ENCODE measurements at regions not wholly inside any gene's neighbourhood (a gene's known extent, or its start where the extent isn't known, plus 50 kb on each side); places are given as distances from the start of the nearest gene placed in this dataset.

DNA sequence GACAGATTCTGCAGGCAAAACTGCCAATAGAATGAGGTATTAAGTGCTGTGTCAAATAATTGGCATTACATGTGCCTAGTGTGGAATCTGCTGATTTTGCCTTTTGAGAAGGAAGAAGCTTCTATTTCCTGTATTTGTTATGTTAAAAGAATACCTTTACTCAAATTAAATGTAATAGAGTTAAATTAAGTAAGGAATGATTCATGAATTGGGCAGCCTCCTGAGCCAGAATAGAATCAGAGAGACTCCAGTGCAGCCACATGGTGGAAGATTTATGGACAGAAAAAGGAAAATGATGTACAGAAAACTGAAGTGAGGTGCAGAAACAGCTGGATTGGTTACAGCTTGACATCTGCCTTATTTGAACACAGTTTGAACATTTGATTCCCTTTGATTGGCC is 464.4 kb upstream of the SEMA6A start:
- Histone ChIP-seq H3K27me3 (ENCODE audit: control insufficient read depth, low read length) (no peaks in the 10 kb centered on the region), H3K9me3 (ENCODE audit: control insufficient read depth, insufficient read depth, low read length) (no peaks in the 10 kb centered on the region), H3K27ac (ENCODE audit: low read depth, low read length) (no peak overlapping the region), H3K4me2 (ENCODE audit: low read length) (no peak overlapping the region), H3F3A (ENCODE audit: control insufficient read depth, insufficient read depth) (no peaks in the 10 kb centered on the region), H3K79me2 (ENCODE audit: control insufficient read depth, low read length) (no peaks in the 10 kb centered on the region), H3K9me2 (replicated peaks; ENCODE audit: control insufficient read depth, low read length) (no peaks in the 10 kb centered on the region), H4K20me1 (ENCODE audit: control insufficient read depth, insufficient read depth, low read depth, low read length) (no peaks in the 10 kb centered on the region), H3K36me3 (ENCODE audit: control insufficient read depth, low read length) (no peaks in the 10 kb centered on the region), H3K4me1 (ENCODE audit: control insufficient read depth, low read length) (no peaks in the 10 kb centered on the region), H3K4me3 (ENCODE audit: low read length) (no peak overlapping the region)
- TF ChIP-seq, protein P1, sequence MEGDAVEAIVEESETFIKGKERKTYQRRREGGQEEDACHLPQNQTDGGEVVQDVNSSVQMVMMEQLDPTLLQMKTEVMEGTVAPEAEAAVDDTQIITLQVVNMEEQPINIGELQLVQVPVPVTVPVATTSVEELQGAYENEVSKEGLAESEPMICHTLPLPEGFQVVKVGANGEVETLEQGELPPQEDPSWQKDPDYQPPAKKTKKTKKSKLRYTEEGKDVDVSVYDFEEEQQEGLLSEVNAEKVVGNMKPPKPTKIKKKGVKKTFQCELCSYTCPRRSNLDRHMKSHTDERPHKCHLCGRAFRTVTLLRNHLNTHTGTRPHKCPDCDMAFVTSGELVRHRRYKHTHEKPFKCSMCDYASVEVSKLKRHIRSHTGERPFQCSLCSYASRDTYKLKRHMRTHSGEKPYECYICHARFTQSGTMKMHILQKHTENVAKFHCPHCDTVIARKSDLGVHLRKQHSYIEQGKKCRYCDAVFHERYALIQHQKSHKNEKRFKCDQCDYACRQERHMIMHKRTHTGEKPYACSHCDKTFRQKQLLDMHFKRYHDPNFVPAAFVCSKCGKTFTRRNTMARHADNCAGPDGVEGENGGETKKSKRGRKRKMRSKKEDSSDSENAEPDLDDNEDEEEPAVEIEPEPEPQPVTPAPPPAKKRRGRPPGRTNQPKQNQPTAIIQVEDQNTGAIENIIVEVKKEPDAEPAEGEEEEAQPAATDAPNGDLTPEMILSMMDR (IDR thresholded peaks at IDR 0.05; ENCODE audit: low read depth, low read length, poor library complexity, severe bottlenecking) = no peak
- TF ChIP-seq EZH2phosphoT487 (IDR thresholded peaks at IDR 0.05; ENCODE audit: borderline replicate concordance, low read length) = no peak

DNA sequence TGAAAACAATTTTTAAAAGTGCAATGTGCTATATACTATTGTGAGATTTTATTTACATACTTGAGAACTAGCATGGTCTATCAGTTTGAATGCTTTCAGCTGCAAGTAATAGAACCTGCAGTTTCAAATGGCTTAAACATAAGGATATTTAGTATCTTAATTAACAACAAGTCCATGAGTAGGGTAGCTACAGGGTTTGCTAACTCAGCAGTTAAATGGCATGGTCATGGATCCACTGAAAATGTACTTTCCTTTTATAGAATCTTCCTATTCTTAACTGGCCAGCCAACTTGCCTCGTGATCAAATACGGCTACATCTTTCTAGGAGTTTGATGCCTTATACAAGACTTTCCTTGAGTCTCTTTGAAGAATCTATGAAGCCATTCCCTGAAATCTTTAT is 452.8 kb upstream of the SEMA6A start:
- Histone ChIP-seq H3K9me3 (ENCODE audit: control insufficient read depth, insufficient read depth, low read length) (no peaks in the 10 kb centered on the region), H3K9me2 (replicated peaks; ENCODE audit: control insufficient read depth, low read length) (no peaks in the 10 kb centered on the region), H3K4me1 (ENCODE audit: control insufficient read depth, low read length) (no peaks in the 10 kb centered on the region), H3K36me3 (ENCODE audit: control insufficient read depth, low read length) (no peaks in the 10 kb centered on the region), H3F3A (ENCODE audit: control insufficient read depth, insufficient read depth) (no peaks in the 10 kb centered on the region), H3K27ac (ENCODE audit: low read depth, low read length) (no peak overlapping the region), H4K20me1 (ENCODE audit: control insufficient read depth, insufficient read depth, low read depth, low read length) (no peaks in the 10 kb centered on the region), H3K27me3 (ENCODE audit: control insufficient read depth, low read length) (no peaks in the 10 kb centered on the region), H3K79me2 (ENCODE audit: control insufficient read depth, low read length) (no peaks in the 10 kb centered on the region), H3K4me2 (ENCODE audit: low read length) (no peak overlapping the region), H3K4me3 (ENCODE audit: low read length) (no peak overlapping the region)
- TF ChIP-seq, protein P1 (IDR thresholded peaks at IDR 0.05; ENCODE audit: low read depth, low read length, poor library complexity, severe bottlenecking) = no peak
- TF ChIP-seq EZH2phosphoT487 (IDR thresholded peaks at IDR 0.05; ENCODE audit: borderline replicate concordance, low read length) = no peak

GRCh38 chr5:117020999-117021398 is 446.4 kb upstream of the SEMA6A start:
- H3K4me1 ChIP-seq (ENCODE audit: control insufficient read depth, low read length) = no peaks in the 10 kb centered on the region
- H3K27me3 ChIP-seq (ENCODE audit: control insufficient read depth, low read length) = no peaks in the 10 kb centered on the region
- no peaks in the 10 kb centered on the region for H3K79me2 ChIP-seq (ENCODE audit: control insufficient read depth, low read length)
- H3K27ac ChIP-seq (ENCODE audit: low read depth, low read length) = no peak overlapping the region
- H3K4me3 ChIP-seq (ENCODE audit: low read length) = no peak overlapping the region
- H3F3A ChIP-seq (ENCODE audit: control insufficient read depth, insufficient read depth) = no peaks in the 10 kb centered on the region
- no peaks in the 10 kb centered on the region for H3K9me3 ChIP-seq (ENCODE audit: control insufficient read depth, insufficient read depth, low read length)
- no peak overlapping the region for H3K4me2 ChIP-seq (ENCODE audit: low read length)
- TF ChIP-seq, protein P1 (IDR thresholded peaks at IDR 0.05; ENCODE audit: low read depth, low read length, poor library complexity, severe bottlenecking) = no peak
- TF ChIP-seq EZH2phosphoT487 (IDR thresholded peaks at IDR 0.05; ENCODE audit: borderline replicate concordance, low read length) = no peak
- no peaks in the 10 kb centered on the region for H3K9me2 ChIP-seq (replicated peaks; ENCODE audit: control insufficient read depth, low read length)
- H4K20me1 ChIP-seq (ENCODE audit: control insufficient read depth, insufficient read depth, low read depth, low read length) = no peaks in the 10 kb centered on the region
- no peaks in the 10 kb centered on the region for H3K36me3 ChIP-seq (ENCODE audit: control insufficient read depth, low read length)
